ENCODE measurements at regions not wholly inside any gene's neighbourhood (a gene's known extent, or its start where the extent isn't known, plus 50 kb on each side); places are given as distances from the start of the nearest gene placed in this dataset.

- TF ChIP-seq USF1 (IDR thresholded peaks at IDR 0.05), result no peak
- TF ChIP-seq MAX (IDR thresholded peaks at IDR 0.05), result no peak
- TF ChIP-seq NFIC (IDR thresholded peaks at IDR 0.05), result no peak
- no peak for TF ChIP-seq CEBPB (IDR thresholded peaks at IDR 0.05)
- TF ChIP-seq TEAD4 (IDR thresholded peaks at IDR 0.05), result no peak
- TF ChIP-seq FOXM1 (IDR thresholded peaks at IDR 0.05; ENCODE audit: borderline replicate concordance, low read depth), result no peak
- no peak for TF ChIP-seq TAF1 (IDR thresholded peaks at IDR 0.05; ENCODE audit: low read depth)
- no peak for TF ChIP-seq TCF12 (IDR thresholded peaks at IDR 0.05; ENCODE audit: low read depth)
- no peak for TF ChIP-seq RAD21 (IDR thresholded peaks at IDR 0.05; ENCODE audit: low read depth)
- no peak for TF ChIP-seq ZBTB7A (IDR thresholded peaks at IDR 0.05; ENCODE audit: low read depth)
- no peak for TF ChIP-seq EP300 (IDR thresholded peaks at IDR 0.05; ENCODE audit: borderline replicate concordance)
- no peak for TF ChIP-seq CREB1 (IDR thresholded peaks at IDR 0.05; ENCODE audit: low read depth)
- no peak for TF ChIP-seq YY1 (IDR thresholded peaks at IDR 0.05; ENCODE audit: low read depth)
- no peak for TF ChIP-seq EGR1 (IDR thresholded peaks at IDR 0.05)
- TF ChIP-seq REST (IDR thresholded peaks at IDR 0.05; ENCODE audit: low read depth), result no peak
Observed at GRCh38 chr12:32039347-32039746, 67.3 kb upstream of the BICD1 start.

GRCh38 chr12:32039917-32040575 lies 66.6 kb upstream of the BICD1 start:
- TF ChIP-seq TEAD4 (IDR thresholded peaks at IDR 0.05) (no peak), NFIC (IDR thresholded peaks at IDR 0.05) (no peak), EGR1 (IDR thresholded peaks at IDR 0.05) (no peak), YY1 (IDR thresholded peaks at IDR 0.05; ENCODE audit: low read depth) (no peak), TAF1 (IDR thresholded peaks at IDR 0.05; ENCODE audit: low read depth) (no peak), CREB1 (IDR thresholded peaks at IDR 0.05; ENCODE audit: low read depth) (no peak), CEBPB (IDR thresholded peaks at IDR 0.05) (no peak), USF1 (IDR thresholded peaks at IDR 0.05) (no peak), RAD21 (IDR thresholded peaks at IDR 0.05; ENCODE audit: low read depth) (no peak), ZBTB7A (IDR thresholded peaks at IDR 0.05; ENCODE audit: low read depth) (no peak)

GRCh38 chr12:32043928-32044549 lies 62.6 kb upstream of the BICD1 start:
- no peak for TF ChIP-seq EP300 (IDR thresholded peaks at IDR 0.05; ENCODE audit: borderline replicate concordance)
- TF ChIP-seq NFIC (IDR thresholded peaks at IDR 0.05), result no peak
- TF ChIP-seq EGR1 (IDR thresholded peaks at IDR 0.05), result no peak
- TF ChIP-seq REST (IDR thresholded peaks at IDR 0.05; ENCODE audit: low read depth), result no peak
- TF ChIP-seq TCF12 (IDR thresholded peaks at IDR 0.05; ENCODE audit: low read depth), result no peak
- TF ChIP-seq MAX (IDR thresholded peaks at IDR 0.05), result no peak

- no peak for TF ChIP-seq CEBPB (IDR thresholded peaks at IDR 0.05)
- no peak for TF ChIP-seq FOXM1 (IDR thresholded peaks at IDR 0.05; ENCODE audit: borderline replicate concordance, low read depth)
- no peak for TF ChIP-seq RAD21 (IDR thresholded peaks at IDR 0.05; ENCODE audit: low read depth)
- no peak for TF ChIP-seq TEAD4 (IDR thresholded peaks at IDR 0.05)
- TF ChIP-seq YY1 (IDR thresholded peaks at IDR 0.05; ENCODE audit: low read depth), result no peak
- TF ChIP-seq NFIC (IDR thresholded peaks at IDR 0.05), result no peak
- no peak for TF ChIP-seq EGR1 (IDR thresholded peaks at IDR 0.05)
- no peak for TF ChIP-seq TAF1 (IDR thresholded peaks at IDR 0.05; ENCODE audit: low read depth)
- TF ChIP-seq REST (IDR thresholded peaks at IDR 0.05; ENCODE audit: low read depth), result no peak
- TF ChIP-seq ZBTB7A (IDR thresholded peaks at IDR 0.05; ENCODE audit: low read depth), result no peak
- TF ChIP-seq USF1 (IDR thresholded peaks at IDR 0.05), result no peak
- no peak for TF ChIP-seq TCF12 (IDR thresholded peaks at IDR 0.05; ENCODE audit: low read depth)
- no peak for TF ChIP-seq EP300 (IDR thresholded peaks at IDR 0.05; ENCODE audit: borderline replicate concordance)
- no peak for TF ChIP-seq MAX (IDR thresholded peaks at IDR 0.05)
- TF ChIP-seq CREB1 (IDR thresholded peaks at IDR 0.05; ENCODE audit: low read depth), result no peak
Observed at GRCh38 chr12:32047357-32048212, 59.1 kb upstream of the BICD1 start.

All from Ishikawa (cell line).